ENCODE measurements at regions not wholly inside any gene's neighbourhood (a gene's known extent, or its start where the extent isn't known, plus 50 kb on each side); places are given as distances from the start of the nearest gene placed in this dataset.
"Not testable (repeated sequence)": the region's sequence is repeated elsewhere in the genome, so short reads cannot be mapped to it uniquely, and the experiment has no call there.

GRCh38 chr2:125006676-125007075, 981.6 kb downstream of the CNTNAP5 start:
- H3K4me2 ChIP-seq (ENCODE audit: low read length), result no peak overlapping the region
- no peaks in the 10 kb centered on the region for H3K9me2 ChIP-seq (replicated peaks; ENCODE audit: low read length)
- no peaks in the 10 kb centered on the region for H3K27me3 ChIP-seq (ENCODE audit: low read length)
- no peaks in the 10 kb centered on the region for H3K4me1 ChIP-seq (ENCODE audit: insufficient read depth, low read length)
- intact Hi-C loops (cut with micrococcal nuclease), result no loop called here
- no peak overlapping the region for H3K27ac ChIP-seq (ENCODE audit: low read length)
- H4K20me1 ChIP-seq (ENCODE audit: low read length), result no peaks in the 10 kb centered on the region
- no peak overlapping the region for H3K9ac ChIP-seq (ENCODE audit: low read length)
- H3K79me2 ChIP-seq (ENCODE audit: low read length), result no peaks in the 10 kb centered on the region
- H3F3A ChIP-seq (ENCODE audit: low read length, unreplicated experiment), result no peaks in the 10 kb centered on the region
- ChIA-PET POLR2A (ENCODE audit: unreplicated experiment) (no interaction called here), CTCF (no interaction called here)
- DNase-seq (no peak), ATAC-seq (no peak)
- H3K4me3 ChIP-seq (ENCODE audit: low read length), result no peak overlapping the region
- no peaks in the 10 kb centered on the region for H3K36me3 ChIP-seq (ENCODE audit: low read depth, low read length)
- no TSS peak for BruUV-seq (replicated peaks)
- TF ChIP-seq EZH2phosphoT487 (IDR thresholded peaks at IDR 0.05; ENCODE audit: borderline replicate concordance, low read length) (no peak), CTCF (conservative IDR thresholded peaks at IDR 0.05; ENCODE audit: low read depth, low read length) (no peak), EZH2 (IDR thresholded peaks at IDR 0.05; ENCODE audit: low read length, unreplicated experiment) (no peak)
- H2AFZ ChIP-seq (ENCODE audit: low read length), result no peak overlapping the region
- no peaks in the 10 kb centered on the region for H3K9me3 ChIP-seq (ENCODE audit: low read length)

GRCh38 chr2:125028721-125029120, 1003.6 kb downstream of the CNTNAP5 start:
- H3K9ac ChIP-seq (ENCODE audit: low read length); H3K9me2 ChIP-seq (replicated peaks; ENCODE audit: low read length); H3K79me2 ChIP-seq (ENCODE audit: low read length); BruUV-seq (replicated peaks); H3K36me3 ChIP-seq (ENCODE audit: low read depth, low read length); ATAC-seq; POLR2A ChIA-PET (ENCODE audit: unreplicated experiment); H3F3A ChIP-seq (ENCODE audit: low read length, unreplicated experiment); DNase-seq; H3K9me3 ChIP-seq (ENCODE audit: low read length); CTCF ChIA-PET; H3K4me2 ChIP-seq (ENCODE audit: low read length); H2AFZ ChIP-seq (ENCODE audit: low read length); H4K20me1 ChIP-seq (ENCODE audit: low read length); H3K27me3 ChIP-seq (ENCODE audit: low read length); H3K4me3 ChIP-seq (ENCODE audit: low read length); intact Hi-C loops (cut with micrococcal nuclease); H3K27ac ChIP-seq (ENCODE audit: low read length); H3K4me1 ChIP-seq (ENCODE audit: insufficient read depth, low read length): not testable (repeated sequence)

- no peaks in the 10 kb centered on the region for H3K36me3 ChIP-seq (ENCODE audit: low read depth, low read length)
- ChIA-PET POLR2A (ENCODE audit: unreplicated experiment) (no interaction called here), CTCF (no interaction called here)
- no peak overlapping the region for H2AFZ ChIP-seq (ENCODE audit: low read length)
- no peaks in the 10 kb centered on the region for H4K20me1 ChIP-seq (ENCODE audit: low read length)
- intact Hi-C loops (cut with micrococcal nuclease), result no loop called here
- H3K79me2 ChIP-seq (ENCODE audit: low read length), result no peaks in the 10 kb centered on the region
- H3K27me3 ChIP-seq (ENCODE audit: low read length), result no peaks in the 10 kb centered on the region
- H3K4me1 ChIP-seq (ENCODE audit: insufficient read depth, low read length), result no peaks in the 10 kb centered on the region
- no peak overlapping the region for H3K9ac ChIP-seq (ENCODE audit: low read length)
- H3F3A ChIP-seq (ENCODE audit: low read length, unreplicated experiment), result no peaks in the 10 kb centered on the region
- BruUV-seq (replicated peaks), result no TSS peak
- no peak for ATAC-seq
- no peak overlapping the region for H3K27ac ChIP-seq (ENCODE audit: low read length)
- TF ChIP-seq CTCF (conservative IDR thresholded peaks at IDR 0.05; ENCODE audit: low read depth, low read length) (no peak), EZH2 (IDR thresholded peaks at IDR 0.05; ENCODE audit: low read length, unreplicated experiment) (no peak), EZH2phosphoT487 (IDR thresholded peaks at IDR 0.05; ENCODE audit: borderline replicate concordance, low read length) (no peak)
- no peaks in the 10 kb centered on the region; the same call in 1 of the 2 replicates for H3K9me3 ChIP-seq (ENCODE audit: low read length)
- DNase-seq, result no peak
- no peak overlapping the region for H3K4me2 ChIP-seq (ENCODE audit: low read length)
- no peak overlapping the region for H3K4me3 ChIP-seq (ENCODE audit: low read length)
- H3K9me2 ChIP-seq (replicated peaks; ENCODE audit: low read length), result no peaks in the 10 kb centered on the region
Observed at GRCh38 chr2:125033871-125034270, 1008.8 kb downstream of the CNTNAP5 start.
